ENCODE measurements at regions not wholly inside any gene's neighbourhood (a gene's known extent, or its start where the extent isn't known, plus 50 kb on each side); places are given as distances from the start of the nearest gene placed in this dataset.

GRCh38 chr1:222095606-222096475 is 354.0 kb upstream of the DUSP10 start:
- DNase-seq (peak in 1 of 5 donors; percentile 66), FAIRE-seq (no peak)
- intact Hi-C loops (cut with DNase I) = no loop called here

GRCh38 chr1:222093518-222093917 is 351.6 kb upstream of the DUSP10 start:
- no peak overlapping the region for H3K27ac ChIP-seq (ENCODE audit: low read depth in 2 of 2, low read length in 2 of 2)
- H3K36me3 ChIP-seq (ENCODE audit: control insufficient read depth in 2 of 3, insufficient read depth in 3 of 3, low read length in 3 of 3) = no peaks in the 10 kb centered on the region
- no peak overlapping the region for H3K9ac ChIP-seq (ENCODE audit: low read length in 3 of 3)
- TF ChIP-seq CTCF (IDR thresholded peaks at IDR 0.05; ENCODE audit: borderline replicate concordance, extremely low read depth, insufficient read depth) = no peak
- H3K27me3 ChIP-seq (ENCODE audit: control insufficient read depth, insufficient read depth, low read length) = no peaks in the 10 kb centered on the region
- DNase-seq = no peak
- intact Hi-C loops (cut with DNase I) = no loop called here
- FAIRE-seq = no peak
- H3K4me3 ChIP-seq (ENCODE audit: low read length in 3 of 3) = no peak overlapping the region
- peaks cover 0 to 7% (median 0%) of the 10 kb centered on the region in 3 donors for H3K4me1 ChIP-seq (ENCODE audit: control insufficient read depth in 2 of 3, insufficient read depth in 2 of 3, low read depth in 1 of 3, low read length in 3 of 3)
- no peaks in the 10 kb centered on the region for H3K9me3 ChIP-seq (ENCODE audit: control insufficient read depth in 2 of 3, insufficient read depth in 1 of 3, low read length in 3 of 3)

More at GRCh38 chr1:222095606-222096475, 354.0 kb upstream of the DUSP10 start:
- Histone ChIP-seq H3K9ac (ENCODE audit: low read length in 3 of 3) (no peak overlapping the region), H3K27me3 (ENCODE audit: control insufficient read depth, insufficient read depth, low read length) (no peaks in the 10 kb centered on the region), H3K4me3 (ENCODE audit: low read length in 3 of 3) (no peak overlapping the region), H3K36me3 (ENCODE audit: control insufficient read depth in 2 of 3, insufficient read depth in 3 of 3, low read length in 3 of 3) (no peaks in the 10 kb centered on the region), H3K4me1 (ENCODE audit: control insufficient read depth in 2 of 3, insufficient read depth in 2 of 3, low read depth in 1 of 3, low read length in 3 of 3) (peaks cover 0 to 7% (median 0%) of the 10 kb centered on the region in 3 donors), H3K9me3 (ENCODE audit: control insufficient read depth in 2 of 3, insufficient read depth in 1 of 3, low read length in 3 of 3) (no peaks in the 10 kb centered on the region), H3K27ac (ENCODE audit: low read depth in 2 of 2, low read length in 2 of 2) (no peak overlapping the region)
- peak; percentile 76 for TF ChIP-seq CTCF (IDR thresholded peaks at IDR 0.05; ENCODE audit: borderline replicate concordance, extremely low read depth, insufficient read depth)

GRCh38 chr1:222090103-222090502 is 348.2 kb upstream of the DUSP10 start:
- Histone ChIP-seq H3K9ac (ENCODE audit: low read length in 3 of 3) (no peak overlapping the region), H3K4me1 (ENCODE audit: control insufficient read depth in 2 of 3, insufficient read depth in 2 of 3, low read depth in 1 of 3, low read length in 3 of 3) (no peaks in the 10 kb centered on the region), H3K36me3 (ENCODE audit: control insufficient read depth in 2 of 3, insufficient read depth in 3 of 3, low read length in 3 of 3) (no peaks in the 10 kb centered on the region), H3K27me3 (ENCODE audit: control insufficient read depth, insufficient read depth, low read length) (no peaks in the 10 kb centered on the region), H3K27ac (ENCODE audit: low read depth in 2 of 2, low read length in 2 of 2) (no peak overlapping the region), H3K9me3 (ENCODE audit: control insufficient read depth in 2 of 3, insufficient read depth in 1 of 3, low read length in 3 of 3) (peaks cover 0 to under 1% (median 0%) of the 10 kb centered on the region in 3 donors), H3K4me3 (ENCODE audit: low read length in 3 of 3) (no peak overlapping the region)
- FAIRE-seq (no peak), DNase-seq (no peak)
- intact Hi-C loops (cut with DNase I) = no loop called here
- no peak for TF ChIP-seq CTCF (IDR thresholded peaks at IDR 0.05; ENCODE audit: borderline replicate concordance, extremely low read depth, insufficient read depth)
